MM.1S (cell line): ENCODE measurements at regions not wholly inside any gene's neighbourhood (a gene's known extent, or its start where the extent isn't known, plus 50 kb on each side); places are given as distances from the start of the nearest gene placed in this dataset.

Experiments
- DNase-seq: peaks from one replicate; pipeline ENCODE4 v3.0.0-alpha.2; 2015
- H2AFZ ChIP-seq: fragments of 300-600 bp; sonication (generic); 2 replicates; pipeline ENCODE4 v1.6.0; 2016; ENCODE audit warnings: antibody characterized with exemption, low read length
- H3F3A ChIP-seq: fragments of 300-600 bp; sonication (generic); 2 replicates; pipeline ENCODE4 v1.6.1; 2016; ENCODE audit warnings: mild to moderate bottlenecking, antibody characterized with exemption, low read length, moderate library complexity, mixed read lengths; ENCODE audit not compliant: insufficient read depth
- H3K27ac ChIP-seq: fragments of 300-600 bp; sonication (generic); 2 replicates; pipeline ENCODE4 v1.5.1; 2016; ENCODE audit warnings: mild to moderate bottlenecking, low read length
- H3K27me3 ChIP-seq: fragments of 300-600 bp; sonication (generic); replicated peaks from 2 replicates; pipeline ENCODE4 v1.6.0; 2016; ENCODE audit warnings: low read length; ENCODE audit not compliant: insufficient read depth
- H3K36me3 ChIP-seq: fragments of 300-600 bp; sonication (generic); replicated peaks from 2 replicates; pipeline ENCODE4 v1.6.1; 2016; ENCODE audit warnings: mild to moderate bottlenecking, low read length, mixed read lengths; ENCODE audit not compliant: insufficient read depth
- H3K4me1 ChIP-seq: fragments of 300-600 bp; sonication (generic); 2 replicates; pipeline ENCODE4 v1.6.1; 2016; ENCODE audit warnings: low read length, mixed read lengths
- H3K4me2 ChIP-seq: fragments of 300-600 bp; sonication (generic); 2 replicates; pipeline ENCODE4 v1.6.0; 2016; ENCODE audit warnings: low read depth, low read length
- H3K4me3 ChIP-seq: fragments of 300-600 bp; sonication (generic); 2 replicates; pipeline ENCODE4 v1.5.1; 2016; ENCODE audit warnings: low read length, mixed read lengths
- H3K79me2 ChIP-seq: fragments of 300-600 bp; sonication (generic); 2 replicates; pipeline ENCODE4 v1.6.1; 2016; ENCODE audit warnings: mixed run types, low read length, mixed read lengths
- H3K9ac ChIP-seq: fragments of 300-600 bp; sonication (generic); 2 replicates; pipeline ENCODE4 v1.6.1; 2016; ENCODE audit warnings: low read length, mixed read lengths
- H3K9me2 ChIP-seq: fragments of 300-600 bp; sonication (generic); replicated peaks from 2 replicates; pipeline ENCODE4 v1.6.1; 2016; ENCODE audit warnings: mild to moderate bottlenecking, low read length, mixed read lengths; ENCODE audit not compliant: insufficient read depth
- H3K9me3 ChIP-seq: fragments of 300-600 bp; sonication (generic); replicated peaks from 2 replicates; pipeline ENCODE4 v1.6.1; 2016; ENCODE audit warnings: mild to moderate bottlenecking, low read length, mixed read lengths; ENCODE audit not compliant: insufficient read depth
- H4K20me1 ChIP-seq: fragments of 300-600 bp; sonication (generic); 2 replicates; pipeline ENCODE4 v1.6.1; 2016; ENCODE audit warnings: mild to moderate bottlenecking, low read length, moderate library complexity, mixed read lengths; ENCODE audit not compliant: insufficient read depth
- CTCF ChIP-seq: fragments of 300-600 bp; sonication (generic); IDR thresholded peaks from 2 replicates; pipeline ENCODE4 v1.5.1; 2016; ENCODE audit warnings: antibody characterized with exemption, low read length, mixed read lengths
- EZH2 ChIP-seq: fragments of 300-600 bp; sonication (generic); optimal IDR thresholded peaks from 2 replicates; pipeline ENCODE3; 2017; ENCODE audit warnings: low read depth, mild to moderate bottlenecking, antibody characterized with exemption, low read length, mixed read lengths
- EZH2phosphoT487 ChIP-seq: fragments of 300-600 bp; sonication (generic); IDR thresholded peaks from 2 replicates; pipeline ENCODE4 v1.6.1; 2018; ENCODE audit warnings: antibody characterized with exemption, low read length

- no peaks in the 10 kb centered on the region for H3K9me3 ChIP-seq
- H3K36me3 ChIP-seq, result no peaks in the 10 kb centered on the region
- H3K4me2 ChIP-seq, result no peak overlapping the region
- DNase-seq, result no peak
- H4K20me1 ChIP-seq, result no peaks in the 10 kb centered on the region
- H3K27me3 ChIP-seq, result peaks cover 9% of the 10 kb centered on the region; the same call in 1 of the 2 replicates
- H3K9ac ChIP-seq, result no peak overlapping the region
- H3K4me3 ChIP-seq, result no peak overlapping the region
- H3K79me2 ChIP-seq, result no peaks in the 10 kb centered on the region
- peaks cover 11% of the 10 kb centered on the region for H3K4me1 ChIP-seq
- H3K9me2 ChIP-seq, result no peaks in the 10 kb centered on the region
- no peak overlapping the region for H3K27ac ChIP-seq
- H3F3A ChIP-seq, result no peaks in the 10 kb centered on the region
- TF ChIP-seq CTCF, result no peak
- TF ChIP-seq EZH2, result no peak
- no peak for TF ChIP-seq EZH2phosphoT487
- H2AFZ ChIP-seq, result no peak overlapping the region
These were observed 351.7 kb upstream of the TNRC6C start for GRCh38 chr17:77606865-77607210.

- DNase-seq, result no peak
- Histone ChIP-seq H3K9ac (no peak overlapping the region), H2AFZ (no peak overlapping the region), H3K9me3 (no peaks in the 10 kb centered on the region), H3F3A (no peaks in the 10 kb centered on the region), H3K9me2 (no peaks in the 10 kb centered on the region), H3K36me3 (no peaks in the 10 kb centered on the region), H3K27me3 (peaks cover 9% of the 10 kb centered on the region; the same call in 1 of the 2 replicates), H3K79me2 (no peaks in the 10 kb centered on the region), H3K4me3 (no peak overlapping the region), H4K20me1 (no peaks in the 10 kb centered on the region), H3K4me2 (no peak overlapping the region), H3K27ac (no peak overlapping the region), H3K4me1 (peaks cover 11% of the 10 kb centered on the region)
- TF ChIP-seq EZH2, result no peak
- TF ChIP-seq EZH2phosphoT487, result no peak
- no peak for TF ChIP-seq CTCF
These were observed 350.9 kb upstream of the TNRC6C start for GRCh38 chr17:77607606-77608005.

- Histone ChIP-seq H3K9me3 (no peaks in the 10 kb centered on the region), H3K4me2 (no peak overlapping the region), H3K4me3 (no peak overlapping the region), H3K9ac (no peak overlapping the region), H4K20me1 (no peaks in the 10 kb centered on the region), H3K27me3 (peaks cover 9% of the 10 kb centered on the region; the same call in 1 of the 2 replicates), H2AFZ (no peak overlapping the region), H3K9me2 (no peaks in the 10 kb centered on the region), H3K36me3 (no peaks in the 10 kb centered on the region), H3F3A (no peaks in the 10 kb centered on the region), H3K27ac (no peak overlapping the region), H3K4me1 (peaks cover 11% of the 10 kb centered on the region), H3K79me2 (no peaks in the 10 kb centered on the region)
- TF ChIP-seq EZH2 (no peak), CTCF (no peak), EZH2phosphoT487 (no peak)
- DNase-seq, result no peak
These were observed 350.1 kb upstream of the TNRC6C start for GRCh38 chr17:77608431-77608830.
